GM18858 (cell line): ENCODE measurements at regions not wholly inside any gene's neighbourhood (a gene's known extent, or its start where the extent isn't known, plus 50 kb on each side); places are given as distances from the start of the nearest gene placed in this dataset.

ENCODE experiments used
- ATAC-seq: cut with Tn5 transposase; IDR thresholded peaks from one replicate; pipeline ENCODE4 v1.9.1; 2021; ENCODE audit not compliant: unreplicated experiment

DNA sequence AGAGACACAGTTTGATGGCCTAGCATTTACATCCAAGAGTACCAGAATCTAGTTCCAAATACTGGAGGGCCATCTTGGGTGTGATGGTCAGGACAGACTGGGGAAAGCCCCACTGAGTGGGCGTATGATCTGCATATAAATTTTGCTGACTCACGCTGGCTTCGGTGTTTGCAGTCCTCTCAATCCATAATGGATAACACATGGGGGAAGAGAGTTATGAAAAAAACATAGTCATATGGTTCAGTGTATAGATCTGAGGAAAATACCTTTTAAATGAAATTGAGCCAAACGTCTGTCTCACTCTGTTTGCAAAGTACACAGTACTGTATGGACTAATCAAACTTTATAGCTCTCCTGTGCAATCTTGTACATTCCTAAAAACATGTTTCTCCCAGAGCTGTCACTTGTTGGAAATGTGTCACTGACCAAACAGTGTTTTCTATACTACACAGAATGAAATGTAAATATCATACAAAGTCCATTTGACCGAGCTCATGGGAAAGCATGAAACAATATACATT lies 125.3 kb upstream of the THBS1 start:
- no peak for ATAC-seq

DNA sequence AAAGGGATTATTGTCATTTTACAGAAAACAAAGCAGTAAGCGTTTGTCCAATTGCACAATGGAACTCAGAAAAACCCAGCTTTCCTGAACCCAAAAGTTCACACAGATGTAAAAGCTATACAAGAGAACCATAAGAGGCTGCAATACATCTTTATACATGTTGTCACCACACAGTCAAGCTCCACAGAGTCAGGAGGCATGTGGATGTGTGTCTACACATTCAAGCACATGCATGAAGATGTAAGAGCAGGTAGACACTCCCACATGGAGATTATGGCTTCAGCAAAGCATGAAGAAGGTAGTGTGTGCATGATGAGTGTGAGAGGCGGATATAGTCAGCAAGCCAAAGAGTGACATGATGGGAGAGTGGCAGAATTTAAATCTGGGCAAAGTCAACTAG lies 124.7 kb upstream of the THBS1 start:
- ATAC-seq, result no peak

DNA sequence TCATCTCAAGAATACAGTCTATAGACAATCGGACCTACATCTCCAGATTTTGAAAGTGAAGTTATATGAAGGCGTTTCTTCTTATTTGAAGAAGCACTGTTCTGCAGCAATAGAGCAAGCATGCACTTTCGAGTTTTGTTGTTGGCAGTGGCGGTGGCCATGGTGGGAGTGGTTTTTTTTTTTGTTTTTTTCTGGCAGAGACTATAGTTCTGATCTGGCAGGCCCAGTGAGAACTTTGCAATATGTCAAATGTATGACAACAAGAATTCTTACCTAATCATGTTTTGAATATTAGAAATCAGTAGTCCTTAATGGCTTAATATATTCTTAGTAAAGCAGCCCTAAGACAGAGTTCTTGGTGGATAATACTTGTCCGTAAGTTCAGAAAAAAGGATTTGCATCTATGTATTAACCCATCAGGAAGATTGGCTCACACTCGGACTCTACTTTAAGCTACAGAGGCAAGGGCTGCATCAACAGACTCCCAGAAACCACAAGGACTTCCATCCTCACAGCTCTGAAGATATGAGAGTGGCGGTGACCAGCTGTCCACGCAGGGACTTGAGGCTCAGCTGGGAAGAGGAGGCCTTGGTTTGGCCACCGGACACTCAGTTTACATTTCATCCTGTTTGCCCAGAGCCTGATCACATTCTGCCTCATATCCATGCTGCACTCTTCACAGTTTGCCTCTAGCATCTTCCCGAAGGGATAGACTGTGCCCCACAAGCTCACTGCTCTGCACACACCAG lies 124.1 kb upstream of the THBS1 start:
- no peak for ATAC-seq

DNA sequence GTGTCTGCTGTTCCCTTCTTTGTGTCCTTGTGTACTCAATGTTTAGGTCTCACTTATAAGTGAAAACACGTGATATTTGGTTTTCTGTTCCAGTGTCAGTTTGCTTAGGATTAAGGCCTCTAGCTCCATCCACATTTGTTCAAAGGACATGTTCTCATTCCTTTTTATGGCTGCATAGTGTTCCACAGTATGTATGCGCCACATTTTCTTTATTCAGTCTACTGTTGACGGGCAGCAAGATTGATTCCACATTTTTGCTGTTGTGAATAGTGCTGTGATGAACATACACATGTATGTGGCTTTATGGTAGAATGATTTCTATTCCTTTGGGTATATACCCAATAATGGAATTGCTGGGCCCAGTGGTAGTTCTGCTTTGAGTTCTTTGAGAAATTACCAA lies 122.7 kb upstream of the THBS1 start:
- no peak for ATAC-seq

DNA sequence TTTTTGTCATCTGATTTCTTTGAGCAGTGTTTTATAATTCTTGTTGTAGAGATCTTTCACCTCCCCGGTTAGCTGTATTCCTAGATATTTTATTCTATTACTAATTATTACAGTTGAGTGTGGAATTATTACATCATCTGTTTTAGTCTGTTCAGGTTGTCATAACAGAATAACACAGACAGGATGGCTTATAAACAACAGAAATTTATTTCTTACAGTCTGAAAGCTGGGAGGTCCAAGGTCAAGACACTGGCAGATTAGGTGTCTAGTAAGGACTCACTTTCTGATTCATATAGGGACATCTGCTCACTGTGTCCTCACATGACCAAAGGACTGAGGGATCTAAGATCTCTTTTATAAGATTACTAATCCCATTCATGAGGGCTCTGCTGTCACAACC lies 121.3 kb upstream of the THBS1 start:
- ATAC-seq, result no peak

DNA sequence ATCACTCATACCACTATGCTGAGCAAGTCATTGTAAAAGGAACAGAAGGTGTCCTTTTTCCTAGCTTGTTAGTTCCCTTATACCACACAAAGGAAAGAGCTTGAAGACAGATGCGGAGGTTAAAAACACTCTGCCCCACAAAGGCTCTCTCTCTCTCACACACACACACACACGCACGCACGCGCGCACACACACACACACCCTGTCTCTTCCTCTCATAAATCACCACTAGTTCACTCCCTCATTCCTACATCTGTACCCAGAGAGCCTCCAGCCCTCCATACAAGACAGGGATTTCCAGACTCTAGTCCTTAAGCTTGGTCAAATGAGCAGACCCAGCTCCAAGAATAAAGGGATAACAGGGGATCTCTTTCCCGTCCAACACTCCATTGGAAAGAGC lies 120.1 kb upstream of the THBS1 start:
- ATAC-seq, result no peak

DNA sequence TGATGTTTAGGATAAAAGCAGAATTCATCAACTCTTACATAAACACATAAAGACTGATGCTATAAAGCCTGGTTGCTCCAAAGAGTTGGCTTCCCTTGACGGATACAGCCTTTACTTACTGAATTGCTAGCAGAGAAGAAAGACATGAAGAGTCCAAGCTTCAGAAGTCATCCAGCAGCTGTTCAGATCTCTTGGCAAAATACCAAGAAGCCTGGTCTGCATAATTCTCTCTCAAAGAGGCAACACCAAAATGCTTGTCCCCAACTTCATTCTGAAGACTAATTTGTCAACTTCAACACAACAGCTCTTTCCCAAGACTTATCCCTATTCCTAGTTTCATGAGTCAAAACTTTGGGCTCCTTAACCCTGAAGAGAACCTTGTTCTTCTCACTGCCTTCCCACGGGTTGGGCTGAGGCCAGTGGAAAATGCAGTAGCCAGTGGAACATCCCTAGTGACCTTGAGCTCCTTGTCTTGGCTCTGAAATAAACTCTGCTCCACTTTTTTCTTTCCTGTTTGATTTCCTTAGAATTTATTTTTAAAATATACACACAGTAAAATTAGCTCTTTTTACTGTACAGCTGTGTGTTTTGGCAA lies 119.2 kb upstream of the THBS1 start:
- no peak for ATAC-seq

DNA sequence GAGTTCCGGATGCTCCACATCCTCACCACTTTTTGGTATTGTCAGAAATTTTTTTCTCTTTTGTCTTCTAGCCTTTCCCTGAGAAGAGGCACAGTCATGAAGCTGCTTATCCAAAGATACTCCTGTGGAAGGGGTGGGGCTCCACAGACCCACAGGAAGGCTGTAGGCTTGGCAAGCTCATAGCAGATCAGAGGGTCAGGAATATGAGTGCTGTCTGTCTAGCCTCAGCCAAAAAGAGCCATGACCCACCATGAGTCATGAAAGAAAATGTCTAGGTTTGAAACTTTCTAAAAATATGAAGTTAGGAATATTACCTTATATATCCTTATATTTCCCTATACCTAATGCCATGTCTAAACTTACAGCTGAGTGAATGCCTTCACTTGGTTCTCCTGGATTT lies 118.2 kb upstream of the THBS1 start:
- ATAC-seq, result no peak

DNA sequence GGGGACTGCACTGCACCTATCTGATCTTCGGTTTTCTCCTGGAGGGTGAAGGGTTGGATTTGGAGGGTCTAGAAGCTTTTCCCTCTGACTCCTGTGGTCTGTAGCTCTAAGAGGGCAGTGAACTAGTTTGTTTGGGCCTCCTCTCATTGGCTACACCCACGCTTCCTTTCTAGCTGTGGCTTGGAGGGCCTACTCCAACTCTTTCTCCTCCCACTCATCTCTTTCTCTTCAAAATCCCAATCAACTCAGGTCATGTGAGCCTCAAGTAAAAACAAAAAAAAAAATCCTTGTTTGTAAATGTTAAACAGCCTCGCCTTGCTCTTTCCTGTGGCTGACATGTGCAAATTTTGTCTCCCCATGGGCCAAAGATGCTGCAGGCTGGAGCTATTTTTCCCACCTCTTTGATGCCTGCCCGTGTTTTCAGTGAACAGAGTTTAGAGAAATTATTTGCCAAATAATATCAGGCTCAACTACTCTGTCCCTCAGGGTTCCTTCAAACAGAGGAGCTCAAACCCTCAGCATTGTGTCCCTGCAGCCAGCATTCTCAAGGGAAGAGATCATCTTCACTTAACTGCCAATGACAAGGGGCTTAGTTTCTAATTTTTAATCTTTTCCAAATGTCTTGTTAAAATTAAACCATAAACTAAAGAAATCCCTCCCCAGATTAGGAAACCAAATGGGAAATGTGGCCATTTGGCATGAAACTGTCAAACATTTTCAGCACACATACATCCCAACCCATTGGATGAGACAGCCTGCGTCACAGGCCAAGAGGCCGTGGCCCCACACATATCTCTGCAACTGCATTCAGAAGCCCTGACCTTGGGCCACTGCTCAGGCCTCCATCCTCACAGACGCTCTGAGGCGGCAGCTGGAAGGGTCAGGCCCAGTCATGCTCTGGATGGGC lies 114.8 kb upstream of the THBS1 start:
- ATAC-seq, result no peak

DNA sequence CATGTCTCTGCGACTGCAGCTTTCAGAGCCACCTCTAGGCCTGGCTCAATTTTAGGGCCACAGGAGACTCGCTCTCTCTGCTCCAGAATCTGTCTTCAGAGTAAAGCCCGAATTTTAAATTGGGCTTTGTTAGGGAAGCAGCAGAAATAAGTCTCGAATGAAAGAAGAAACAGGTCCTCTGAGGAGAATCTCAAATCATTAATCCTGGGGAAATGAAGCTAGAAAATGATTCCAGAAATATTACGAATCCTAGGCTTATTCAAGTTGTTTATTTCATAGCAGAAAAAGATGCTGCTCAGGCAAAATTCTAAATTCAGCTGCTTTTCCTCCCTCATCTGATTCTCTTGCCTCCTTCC lies 114.2 kb upstream of the THBS1 start:
- ATAC-seq, result no peak

DNA sequence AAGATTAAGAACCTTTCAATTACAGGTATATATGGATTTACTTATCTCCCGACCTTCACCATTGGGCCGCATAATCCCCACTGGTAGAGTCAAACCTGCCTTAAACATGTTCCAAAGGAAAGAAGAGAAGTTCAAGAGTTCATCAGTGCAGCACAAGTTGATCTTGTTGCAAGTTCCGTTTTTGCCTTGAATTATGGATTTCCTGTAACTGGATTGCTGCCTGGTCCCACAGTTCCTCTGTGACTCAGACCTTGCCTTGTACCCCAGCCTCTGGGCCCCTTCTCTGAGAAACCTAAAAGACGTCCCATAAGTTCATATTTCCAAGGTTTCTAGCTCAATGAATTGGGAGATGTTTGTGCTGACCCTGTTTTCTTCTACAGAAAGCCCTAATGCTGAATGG lies 112.5 kb upstream of the THBS1 start:
- ATAC-seq, result no peak

DNA sequence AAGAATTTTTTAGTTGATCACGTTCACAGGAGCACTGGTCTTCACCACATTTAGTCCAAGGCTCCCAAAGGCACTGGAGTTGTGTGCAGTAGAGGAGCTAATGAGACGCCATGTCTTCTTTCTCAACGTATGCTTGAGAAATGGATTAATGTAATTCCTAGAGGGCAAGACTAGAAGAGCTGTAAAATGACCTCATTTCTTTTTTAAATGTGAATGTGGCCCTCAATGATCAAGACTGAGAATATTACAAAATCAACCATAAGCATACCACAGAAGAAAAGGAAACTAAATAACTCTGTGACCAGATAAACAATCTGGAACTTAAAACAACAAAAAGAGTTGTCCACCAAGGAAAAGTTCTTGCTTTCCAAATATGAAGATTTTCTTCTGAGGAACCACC lies 112.1 kb upstream of the THBS1 start:
- no peak for ATAC-seq

DNA sequence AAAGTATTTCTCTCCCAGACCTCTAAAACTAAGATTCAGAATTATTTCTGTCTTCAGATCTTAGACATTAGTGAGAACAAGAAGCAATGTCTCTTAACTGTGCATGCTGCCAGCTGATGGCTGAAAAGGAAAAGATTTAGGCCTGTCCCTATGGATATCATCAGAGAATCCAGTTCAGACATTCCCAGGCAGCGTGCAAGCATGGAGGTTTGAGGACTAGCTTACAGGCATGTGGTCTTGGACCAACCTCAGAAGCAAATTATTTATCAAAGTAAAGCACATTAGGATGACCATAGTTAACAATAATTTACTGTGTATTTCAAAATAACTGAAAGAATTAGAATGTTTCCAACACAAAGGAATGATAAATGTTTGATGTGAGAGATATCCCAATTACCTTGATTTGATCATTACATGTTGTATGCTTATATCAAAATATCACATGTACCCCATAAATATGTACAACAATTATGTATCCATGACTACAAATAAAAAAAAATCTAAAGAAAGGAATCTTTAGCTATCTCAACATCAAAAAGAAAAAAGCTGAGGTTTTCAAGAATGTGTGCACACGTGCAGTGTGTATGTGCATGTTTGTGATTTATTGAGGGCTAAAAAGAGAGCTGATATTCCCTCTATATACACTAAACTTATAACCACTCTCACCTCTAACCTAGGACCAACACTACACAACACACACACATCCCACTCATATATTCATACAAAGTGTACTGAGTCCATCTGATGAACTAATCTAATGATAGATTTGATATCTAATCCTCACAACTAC lies 108.9 kb upstream of the THBS1 start:
- no peak for ATAC-seq

DNA sequence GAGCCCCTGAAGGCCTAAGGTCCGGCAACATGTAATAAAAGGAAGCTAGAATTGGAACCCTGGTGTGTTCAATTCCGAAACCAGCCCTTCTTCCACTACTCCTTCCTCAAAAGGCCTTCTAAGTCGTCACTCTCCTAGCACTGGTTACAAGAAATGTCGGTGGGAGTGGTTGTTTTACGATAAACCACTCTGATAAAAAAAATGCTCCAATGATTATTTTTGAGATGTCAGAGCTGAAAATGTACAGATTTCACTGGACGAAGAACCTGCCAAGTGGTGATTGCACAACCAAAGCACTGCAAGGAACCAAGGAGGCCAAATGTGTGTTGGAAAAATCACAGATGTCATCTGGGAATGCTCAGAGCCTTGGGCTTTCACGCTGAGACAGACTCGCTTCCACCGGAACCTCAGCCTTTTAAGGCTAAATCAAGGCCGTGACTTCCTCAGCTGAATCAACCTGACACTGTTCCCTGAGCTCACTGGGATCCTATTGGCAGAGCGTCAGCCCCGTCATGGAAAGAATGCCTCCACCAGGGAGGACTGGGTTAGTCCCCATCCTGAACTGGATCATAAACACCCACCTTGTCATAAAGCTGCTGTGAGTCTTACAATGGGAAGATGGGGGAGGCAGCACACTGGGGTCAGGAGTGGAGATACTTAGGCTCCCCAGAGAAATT lies 108.1 kb upstream of the THBS1 start:
- ATAC-seq, result no peak

DNA sequence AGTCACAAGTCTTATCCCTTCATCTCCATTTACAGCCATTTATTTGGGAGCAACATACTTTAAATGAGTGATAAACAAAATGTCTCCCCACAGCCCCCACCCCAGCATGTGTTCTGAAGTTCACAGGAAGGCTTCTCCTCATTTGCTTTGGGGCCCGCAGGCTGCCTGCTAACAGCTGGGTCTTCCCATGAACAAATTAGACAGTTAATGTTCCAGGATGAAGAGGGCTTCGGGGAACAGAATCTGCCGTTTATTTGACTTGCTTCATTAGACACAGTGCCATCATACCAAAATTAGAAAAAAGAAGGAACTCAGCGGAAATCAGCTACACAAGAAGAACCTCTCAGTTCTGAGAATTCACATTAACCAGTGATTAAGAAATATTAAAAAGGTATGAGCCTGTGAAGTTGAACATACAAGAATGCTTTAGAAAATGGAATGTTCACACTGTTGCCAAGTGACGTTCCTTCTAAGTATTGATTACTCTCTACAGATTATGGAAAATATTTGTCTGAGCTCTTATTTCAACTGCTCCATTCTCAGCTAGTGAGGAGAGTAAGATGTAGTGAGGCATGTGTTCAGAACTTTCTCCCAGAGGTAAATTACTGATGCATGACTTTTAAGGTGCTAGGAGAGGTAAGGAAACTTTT lies 107.5 kb upstream of the THBS1 start:
- no peak for ATAC-seq

DNA sequence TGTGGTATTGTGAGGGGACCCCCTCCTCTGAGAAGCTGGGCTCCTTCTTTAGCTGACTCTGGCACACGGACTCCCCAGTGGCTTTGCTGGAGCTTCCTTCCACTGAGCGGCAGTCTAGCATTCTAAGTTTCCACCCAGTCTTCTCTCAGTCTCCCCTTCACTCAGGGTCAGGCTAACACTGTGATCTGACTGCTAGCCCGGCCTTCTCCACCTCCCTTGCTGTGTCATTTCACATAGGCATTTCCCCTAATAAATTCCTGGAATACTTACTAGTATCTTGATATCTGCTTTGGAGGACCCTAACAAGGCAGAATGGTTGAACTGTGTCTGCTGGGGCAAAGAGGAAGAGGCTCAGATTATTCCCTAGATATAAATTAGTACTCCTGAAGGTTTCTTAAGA lies 106.2 kb upstream of the THBS1 start:
- no peak for ATAC-seq

DNA sequence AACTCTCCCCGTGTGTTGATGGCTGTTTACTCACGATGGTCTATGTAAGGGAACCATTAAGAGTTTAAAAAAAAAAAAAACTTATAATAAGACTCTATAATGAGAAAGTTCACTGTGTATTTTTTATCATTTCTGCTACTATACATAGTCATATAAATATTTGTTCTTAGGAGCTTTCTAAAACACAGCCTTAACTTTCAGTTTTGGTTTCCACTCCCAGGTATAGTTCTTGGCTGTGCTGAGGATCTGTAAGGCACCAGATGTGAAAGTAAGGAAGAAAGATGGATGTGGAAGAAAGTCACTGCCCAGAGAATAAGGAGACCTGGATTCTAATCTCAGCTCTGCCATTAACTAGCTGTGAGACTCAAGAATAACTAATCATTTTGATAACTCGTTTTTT lies 101.9 kb upstream of the THBS1 start:
- ATAC-seq, result no peak

DNA sequence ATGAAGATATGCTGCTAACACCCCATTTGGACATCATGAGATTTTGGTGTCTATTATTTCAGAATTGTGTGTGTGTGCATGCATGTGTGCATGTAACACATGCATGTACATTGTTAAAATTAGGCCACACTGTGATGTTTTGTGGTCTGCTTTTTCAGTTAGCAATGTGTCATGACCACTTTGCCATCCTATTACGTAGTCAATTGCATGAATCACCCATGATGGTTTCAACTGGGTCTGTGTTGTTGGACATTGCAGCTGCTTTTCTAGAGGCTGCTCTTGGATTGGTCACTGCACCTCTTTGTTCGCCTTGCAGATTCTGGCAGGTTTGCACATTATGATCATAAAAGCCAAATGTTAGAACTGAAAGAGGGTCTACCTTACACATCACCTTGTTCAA lies 101.0 kb upstream of the THBS1 start:
- no peak for ATAC-seq

DNA sequence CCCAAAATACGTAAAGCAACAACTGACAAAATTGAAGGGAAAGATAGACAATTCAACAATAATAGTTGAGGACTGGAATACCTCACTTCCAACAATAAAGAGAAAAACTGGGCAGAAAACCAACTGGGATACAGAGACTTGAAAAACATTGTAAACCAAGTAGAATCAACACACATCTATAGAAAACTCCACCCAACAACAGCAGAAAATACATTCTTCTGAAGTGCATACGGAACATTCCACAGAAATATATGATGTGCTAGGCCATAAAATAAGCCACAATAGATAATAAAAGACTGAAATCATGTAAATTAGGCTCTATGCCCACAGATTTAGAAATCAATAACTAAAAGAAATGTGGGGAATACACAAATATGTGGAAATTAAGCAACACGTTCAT lies 98.4 kb upstream of the THBS1 start:
- ATAC-seq, result no peak
